ENCODE measurements at regions not wholly inside any gene's neighbourhood (a gene's known extent, or its start where the extent isn't known, plus 50 kb on each side); places are given as distances from the start of the nearest gene placed in this dataset.

- H3K27me3 ChIP-seq, result no peaks in the 10 kb centered on the region
- TF ChIP-seq POLR2A (IDR thresholded peaks at IDR 0.05) (no peak), POLR2AphosphoS5 (IDR thresholded peaks at IDR 0.05) (no peak), EP300 (IDR thresholded peaks at IDR 0.05) (no peak), CTCF (IDR thresholded peaks at IDR 0.05) (no peak)
- DNase-seq, result no peak
- no peaks in the 10 kb centered on the region for H3K4me1 ChIP-seq
- H3K27ac ChIP-seq, result no peak overlapping the region
- intact Hi-C loops (cut with DNase I; ENCODE audit: low total_unique reads), result no loop called here
- no peaks in the 10 kb centered on the region for H3K9me3 ChIP-seq
- no peak overlapping the region for H3K4me3 ChIP-seq
- no peaks in the 10 kb centered on the region for H3K36me3 ChIP-seq
Measured at GRCh38 chr5:117411701-117412100, 837.1 kb upstream of the SEMA6A start.

- DNase-seq, result no peak
- Histone ChIP-seq H3K4me3 (no peak overlapping the region), H3K9me3 (no peaks in the 10 kb centered on the region), H3K27me3 (no peaks in the 10 kb centered on the region), H3K36me3 (no peaks in the 10 kb centered on the region), H3K27ac (no peak overlapping the region), H3K4me1 (no peaks in the 10 kb centered on the region)
- intact Hi-C loops (cut with DNase I; ENCODE audit: low total_unique reads), result no loop called here
- TF ChIP-seq POLR2A (IDR thresholded peaks at IDR 0.05) (no peak), EP300 (IDR thresholded peaks at IDR 0.05) (no peak), POLR2AphosphoS5 (IDR thresholded peaks at IDR 0.05) (no peak), CTCF (IDR thresholded peaks at IDR 0.05) (no peak)
- WGBS, 5 donors, result 84 to 100% (median 94%) methylated on average over 2 of the region's 2 CpGs
Measured at GRCh38 chr5:117405197-117405596, 830.6 kb upstream of the SEMA6A start.

GRCh38 chr5:117394506-117395157 is 820.0 kb upstream of the SEMA6A start:
- Histone ChIP-seq H3K4me1 (no peaks in the 10 kb centered on the region), H3K9me3 (no peaks in the 10 kb centered on the region), H3K4me3 (no peak overlapping the region), H3K36me3 (no peaks in the 10 kb centered on the region), H3K27me3 (no peaks in the 10 kb centered on the region), H3K27ac (no peak overlapping the region)
- TF ChIP-seq CTCF (IDR thresholded peaks at IDR 0.05), result no peak
- TF ChIP-seq POLR2AphosphoS5 (IDR thresholded peaks at IDR 0.05), result no peak
- TF ChIP-seq EP300 (IDR thresholded peaks at IDR 0.05), result no peak
- no peak for TF ChIP-seq POLR2A (IDR thresholded peaks at IDR 0.05)
- WGBS, 5 donors, result 76 to 88% (median 83%) methylated on average over 6 of the region's 6 CpGs
- intact Hi-C loops (cut with DNase I; ENCODE audit: low total_unique reads), result no loop called here
- DNase-seq, result no peak

GRCh38 chr5:117393125-117393524 is 818.5 kb upstream of the SEMA6A start:
- H3K9me3 ChIP-seq, result no peaks in the 10 kb centered on the region
- no peak for DNase-seq
- WGBS, 5 donors, result 72 to 88% (median 80%) methylated on average over 2 of the region's 2 CpGs
- H3K27ac ChIP-seq, result no peak overlapping the region
- TF ChIP-seq CTCF (IDR thresholded peaks at IDR 0.05) (no peak), EP300 (IDR thresholded peaks at IDR 0.05) (no peak), POLR2AphosphoS5 (IDR thresholded peaks at IDR 0.05) (no peak)
- H3K4me1 ChIP-seq, result no peaks in the 10 kb centered on the region
- H3K36me3 ChIP-seq, result no peaks in the 10 kb centered on the region
- intact Hi-C loops (cut with DNase I; ENCODE audit: low total_unique reads), result no loop called here
- H3K4me3 ChIP-seq, result no peak overlapping the region
- H3K27me3 ChIP-seq, result no peaks in the 10 kb centered on the region
